ENCODE measurements at regions not wholly inside any gene's neighbourhood (a gene's known extent, or its start where the extent isn't known, plus 50 kb on each side); places are given as distances from the start of the nearest gene placed in this dataset.

DNA sequence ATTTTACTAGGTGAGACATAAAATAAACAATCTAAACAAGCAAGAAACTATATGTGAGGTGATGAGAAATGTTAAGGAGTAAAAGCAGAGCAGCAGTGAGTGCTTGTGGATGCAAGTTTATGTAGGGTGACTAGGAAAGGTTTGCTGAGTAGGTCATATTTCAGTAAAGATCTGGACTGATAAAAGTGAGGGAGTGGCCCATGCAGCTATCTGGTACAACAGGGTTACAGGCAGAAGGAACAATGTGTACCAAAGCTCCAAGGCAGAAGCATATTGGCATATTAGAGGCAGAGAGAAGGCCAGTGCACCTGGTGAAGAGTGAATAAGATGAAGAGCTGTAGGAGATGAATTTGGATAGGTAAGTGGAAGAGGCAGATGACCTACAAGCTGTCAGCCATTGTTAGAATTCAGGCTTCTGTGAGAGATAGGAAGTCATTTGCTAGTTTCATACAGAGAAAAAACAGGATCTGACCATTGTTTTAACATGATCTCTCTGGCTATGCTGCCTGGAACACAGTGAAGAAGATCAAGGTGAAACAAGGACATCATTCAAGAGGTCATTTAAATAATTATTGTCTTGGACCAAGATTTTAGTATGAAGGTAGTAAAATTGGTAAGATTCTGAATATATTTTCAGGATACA, 274.6 kb downstream of the ANKRD50 start:
- TF ChIP-seq TAF1 (IDR thresholded peaks at IDR 0.05; ENCODE audit: borderline replicate concordance, low read depth, low read length) = no peak
- TF ChIP-seq POLR2A (IDR thresholded peaks at IDR 0.05; ENCODE audit: low read depth, low read length) = no peak

Measured in GM12892 (cell line).